GM12878 (cell line): ENCODE measurements at regions not wholly inside any gene's neighbourhood (a gene's known extent, or its start where the extent isn't known, plus 50 kb on each side); places are given as distances from the start of the nearest gene placed in this dataset.

Source experiments
- ATAC-seq: fragments of 200-7000 bp; cut with Tn5 transposase; 3 replicates; pipeline ENCODE4 v1.9.1; 2020; ENCODE audit warnings: mild to moderate bottlenecking, moderate library complexity
- BruUV-seq: library from RNA; stranded (reverse); fragments of 400-500 nt; replicated peaks from 2 replicates; lab custom pipeline; 2021; lab: Mats Ljungman, UMichigan
- CTCF ChIA-PET: fragments of 300-600 bp; sonication (Branson Sonifier 250); formaldehyde crosslinking; extraction: SDS; loops from one replicate; lab custom pipeline; 2021; ENCODE audit warnings: inconsistent platforms; lab: Yijun Ruan, JAX
- POLR2A ChIA-PET: fragments of 350-600 bp; formaldehyde crosslinking; extraction: SDS; loops from one replicate; lab custom pipeline; 2021; ENCODE audit warnings: inconsistent platforms; lab: Charles Lee
- RAD21 ChIA-PET: fragments of 300-600 bp; sonication (Branson Sonifier 250); formaldehyde crosslinking; loops from one replicate; lab custom pipeline; 2023; ENCODE audit warnings: antibody characterized with exemption; ENCODE audit not compliant: unreplicated experiment; lab: Charles Lee
- SMC1A ChIA-PET: fragments of 300-600 bp; sonication (Branson Sonifier 250); formaldehyde crosslinking; loops from one replicate; lab custom pipeline; 2023; ENCODE audit not compliant: unreplicated experiment, uncharacterized antibody; lab: Charles Lee
- DNase-seq: peaks from one replicate; pipeline ENCODE4 v3.0.0-alpha.2; 2011; ENCODE audit warnings: low read depth, low spot score
- FAIRE-seq: peaks from 3 replicates; lab custom pipeline; 2011; peaks lifted over from hg19 to GRCh38; lab: Jason Lieb, UNC
- H2AFZ ChIP-seq: 2 replicates; pipeline ENCODE4 v1.6.0; 2011; ENCODE audit warnings: low read depth, low read length, control low read depth; ENCODE audit not compliant: control insufficient read depth
- H3K27ac ChIP-seq: 2 replicates; pipeline ENCODE4 v1.5.1; 2011; ENCODE audit warnings: control low read depth; ENCODE audit not compliant: control insufficient read depth, insufficient read depth
- H3K27me3 ChIP-seq, 2 experiments: replicated peaks in 1 of 2; 2 replicates each; pipeline versions ENCODE4 v1.6.0 to v1.6.1; 2011; ENCODE audit warnings: low read length in 1 of 2; ENCODE audit not compliant: control insufficient read depth in 2 of 2, insufficient read depth in 2 of 2
- H3K36me3 ChIP-seq, 2 experiments: 2 replicates each; pipeline ENCODE4 v1.5.1; 2011; ENCODE audit warnings: low read length in 1 of 2; ENCODE audit not compliant: control insufficient read depth in 2 of 2, insufficient read depth in 2 of 2
- H3K4me1 ChIP-seq: 2 replicates; pipeline ENCODE4 v1.6.1; 2011; ENCODE audit warnings: mild to moderate bottlenecking, low read length, moderate library complexity, mixed read lengths; ENCODE audit not compliant: control insufficient read depth, insufficient read depth
- H3K4me2 ChIP-seq: 2 replicates; pipeline ENCODE4 v1.6.0; 2011; ENCODE audit warnings: control low read depth; ENCODE audit not compliant: control insufficient read depth, insufficient read depth
- H3K4me3 ChIP-seq: fragments of 200-600 bp; sonication (generic); 2 replicates; pipeline ENCODE4 v1.5.1; 2016
- H3K79me2 ChIP-seq: 2 replicates; pipeline ENCODE4 v1.6.0; 2011; ENCODE audit warnings: low read length; ENCODE audit not compliant: control insufficient read depth, insufficient read depth
- H3K9ac ChIP-seq: 2 replicates; pipeline ENCODE4 v1.8.0; 2011; ENCODE audit warnings: low read length, control low read depth, mixed read lengths; ENCODE audit not compliant: control insufficient read depth, insufficient read depth
- H3K9me3 ChIP-seq: replicated peaks from 3 replicates; pipeline ENCODE4 v1.5.1; 2011; ENCODE audit warnings: mild to moderate bottlenecking, low read length; ENCODE audit not compliant: control insufficient read depth, insufficient read depth
- H4K20me1 ChIP-seq: 2 replicates; pipeline ENCODE4 v1.6.0; 2011; ENCODE audit not compliant: control insufficient read depth, insufficient read depth
- E2F4 ChIP-seq: IDR thresholded peaks from 2 replicates; pipeline ENCODE4 v1.6.1; 2012; ENCODE audit warnings: low read depth, low read length, improper control_type of control experiment
- HCFC1 ChIP-seq: fragments of 150-350 bp; IDR thresholded peaks from 2 replicates; pipeline ENCODE4 v1.6.1; 2014; ENCODE audit warnings: low read length
- MEF2B ChIP-seq: fragments of 450-650 bp; IDR thresholded peaks from 2 replicates; pipeline ENCODE4 v1.6.1; 2018; ENCODE audit warnings: mild to moderate bottlenecking, moderate library complexity; ENCODE audit not compliant: partially characterized antibody, poor library complexity, severe bottlenecking
- MXI1 ChIP-seq: fragments of 150-350 bp; IDR thresholded peaks from 2 replicates; pipeline ENCODE4 v1.6.1; 2011; ENCODE audit warnings: low read depth, mild to moderate bottlenecking, inconsistent platforms, low read length, improper control_type of control experiment
- NR2C1 ChIP-seq: fragments of 450-650 bp; IDR thresholded peaks from 2 replicates; pipeline ENCODE4 v1.6.1; 2017; ENCODE audit warnings: antibody characterized with exemption, mild to moderate bottlenecking, moderate library complexity
- PAX5 ChIP-seq: IDR thresholded peaks from 2 replicates; pipeline ENCODE4 v1.6.1; 2011; ENCODE audit warnings: low read depth, low read length, borderline replicate concordance
- PKNOX1 ChIP-seq: fragments of 450-650 bp; IDR thresholded peaks from 2 replicates; pipeline ENCODE4 v1.6.1; 2016; ENCODE audit warnings: mild to moderate bottlenecking
- REST ChIP-seq: IDR thresholded peaks from 2 replicates; pipeline ENCODE4 v1.6.1; 2012; ENCODE audit warnings: mild to moderate bottlenecking, low read depth, low read length
- TBL1XR1 ChIP-seq: IDR thresholded peaks from 2 replicates; pipeline ENCODE4 v1.6.1; 2012; ENCODE audit warnings: low read depth, low read length, improper control_type of control experiment
- ZBTB40 ChIP-seq: fragments of 450-650 bp; IDR thresholded peaks from 2 replicates; pipeline ENCODE4 v1.6.1; 2016; ENCODE audit warnings: mild to moderate bottlenecking, moderate library complexity, borderline replicate concordance
- ZNF622 ChIP-seq: fragments of 450-650 bp; IDR thresholded peaks from 2 replicates; pipeline ENCODE4 v1.6.1; 2017; ENCODE audit warnings: mild to moderate bottlenecking, inconsistent platforms
- in situ Hi-C: fragments of 300-500 bp; cut with MboI; formaldehyde crosslinking; loops from 9 replicates; pipeline ENCODE4 v1.14.3; 2018; ENCODE audit warnings: mixed read lengths
- intact Hi-C: fragments of 100-400 bp; cut with micrococcal nuclease; formaldehyde crosslinking; loops from one replicate; pipeline ENCODE4 v1.14.2; 2022; ENCODE audit not compliant: unreplicated experiment

- Histone ChIP-seq H2AFZ (no peak overlapping the region), H3K36me3 (no peaks in the 10 kb centered on the region), H3K4me3 (no peak overlapping the region), H3K4me2 (no peak overlapping the region), H3K4me1 (no peaks in the 10 kb centered on the region), H3K9me3 (no peaks in the 10 kb centered on the region; the same call in 2 of the 3 replicates), H3K79me2 (no peaks in the 10 kb centered on the region), H3K9ac (no peak overlapping the region), H3K27ac (no peak overlapping the region), H4K20me1 (no peaks in the 10 kb centered on the region), H3K27me3 (no peaks in the 10 kb centered on the region)
- intact Hi-C loops = no loop called here
- ChIA-PET SMC1A (interaction anchor here (0.7 kb wide), 1 partner anchor 19 kb away, joined by 4 read pairs; no protein-coding TSS in a partner anchor), RAD21 (no interaction called here), POLR2A (no interaction called here), CTCF (interaction anchor here (1.2 to 2.0 kb wide), 3 partner anchors 9 to 18 kb away, joined by 3 to 5 read pairs (median 4); no protein-coding TSS in a partner anchor)
- in situ Hi-C loops = no loop called here
- FAIRE-seq (no peak), DNase-seq (no peak), ATAC-seq (no peak)
- BruUV-seq = no TSS peak
- TF ChIP-seq PAX5 (no peak), HCFC1 (no peak), REST (no peak), TBL1XR1 (no peak), MEF2B (no peak), MXI1 (no peak), ZBTB40 (no peak), PKNOX1 (no peak), E2F4 (no peak), NR2C1 (no peak), ZNF622 (no peak)
These were observed 130.3 kb upstream of the C21orf91 start for GRCh38 chr21:17949421-17949820.
